Vagina (tissue), 2 donors: ENCODE measurements at regions not wholly inside any gene's neighbourhood (a gene's known extent, or its start where the extent isn't known, plus 50 kb on each side); places are given as distances from the start of the nearest gene placed in this dataset.

Source experiments
- DNase-seq, 2 donors: peaks; one replicate each; pipeline ENCODE4 v3.0.0-alpha.2; 2017; ENCODE audit errors: extremely low spot score in 2 of 2
- H3K27ac ChIP-seq: fragments of 200-600 bp; sonication (generic); one replicate; pipeline ENCODE4 v1.5.1; 2019
- H3K27me3 ChIP-seq: fragments of 200-600 bp; sonication (generic); one replicate; pipeline ENCODE4 v1.5.1; 2019
- H3K36me3 ChIP-seq, 2 donors: fragments of 200-600 bp; sonication (generic); one replicate each; pipeline ENCODE4 v1.5.1; 2017 to 2019
- H3K4me1 ChIP-seq: fragments of 200-600 bp; sonication (generic); one replicate; pipeline ENCODE4 v1.5.1; 2019
- H3K4me3 ChIP-seq, 2 donors: fragments of 200-600 bp; sonication (generic); 1 replicate in 1 of 2; 2 replicates in 1 of 2; pipeline ENCODE4 v1.5.1; 2016 to 2019
- H3K9me3 ChIP-seq: fragments of 200-600 bp; sonication (generic); one replicate; pipeline ENCODE4 v1.5.1; 2019
- CTCF ChIP-seq, 3 experiments: fragments of 450-650 bp in 2 of 3; fragments of 200-600 bp in 1 of 3; sonication (generic) in 1 of 3; IDR thresholded peaks; one replicate each; pipeline ENCODE4 v1.5.1; 2017 to 2019; ENCODE audit warnings: antibody characterized with exemption in 3 of 3, mild to moderate bottlenecking in 2 of 3, moderate library complexity in 2 of 3
- POLR2A ChIP-seq, 2 donors: fragments of 450-650 bp; IDR thresholded peaks; one replicate each; pipeline ENCODE4 v1.6.1; 2017; ENCODE audit warnings: antibody characterized with exemption in 2 of 2, mild to moderate bottlenecking in 2 of 2, moderate library complexity in 2 of 2
- POLR2AphosphoS5 ChIP-seq, 2 donors: sonication (generic); formaldehyde crosslinking; IDR thresholded peaks; one replicate each; pipeline ENCODE4 v1.9.0; 2017; ENCODE audit warnings: antibody characterized with exemption in 2 of 2, mild to moderate bottlenecking in 2 of 2, low read depth in 1 of 2; ENCODE audit not compliant: insufficient read depth in 1 of 2
- intact Hi-C: fragments of 100-400 bp; cut with DNase I; formaldehyde crosslinking; loops from one replicate; pipeline ENCODE4 v1.15.1; 2023

- no peak for DNase-seq
- TF ChIP-seq CTCF (IDR thresholded peaks at IDR 0.05), result no peak
- TF ChIP-seq POLR2AphosphoS5 (IDR thresholded peaks at IDR 0.05; ENCODE audit: insufficient read depth in 1 of 2, low read depth in 1 of 2), result no peak
- no peak for TF ChIP-seq POLR2A (IDR thresholded peaks at IDR 0.05)
- intact Hi-C loops, result no loop called here
Measured at GRCh38 chr10:65518379-65518778, 1407.5 kb upstream of the LRRTM3 start.

GRCh38 chr10:65528986-65529385, 1396.8 kb upstream of the LRRTM3 start:
- H3K27ac ChIP-seq, result no peak overlapping the region
- H3K9me3 ChIP-seq, result no peaks in the 10 kb centered on the region
- H3K4me1 ChIP-seq, result no peaks in the 10 kb centered on the region
- H3K27me3 ChIP-seq, result no peaks in the 10 kb centered on the region
- no peak overlapping the region for H3K4me3 ChIP-seq
- no peaks in the 10 kb centered on the region for H3K36me3 ChIP-seq
- TF ChIP-seq POLR2A (IDR thresholded peaks at IDR 0.05) (no peak), POLR2AphosphoS5 (IDR thresholded peaks at IDR 0.05; ENCODE audit: insufficient read depth in 1 of 2, low read depth in 1 of 2) (no peak), CTCF (IDR thresholded peaks at IDR 0.05) (no peak)
- DNase-seq, result no peak
- intact Hi-C loops, result no loop called here

More at GRCh38 chr10:65518379-65518778, 1407.5 kb upstream of the LRRTM3 start:
- H3K27ac ChIP-seq, result no peak overlapping the region
- no peaks in the 10 kb centered on the region for H3K4me1 ChIP-seq
- H3K27me3 ChIP-seq, result no peaks in the 10 kb centered on the region
- H3K36me3 ChIP-seq, result no peaks in the 10 kb centered on the region
- no peaks in the 10 kb centered on the region for H3K9me3 ChIP-seq
- H3K4me3 ChIP-seq, result no peak overlapping the region

GRCh38 chr10:65531545-65531944, 1394.3 kb upstream of the LRRTM3 start:
- Histone ChIP-seq H3K27me3 (no peaks in the 10 kb centered on the region), H3K4me1 (no peaks in the 10 kb centered on the region), H3K9me3 (no peaks in the 10 kb centered on the region), H3K36me3 (no peaks in the 10 kb centered on the region), H3K27ac (no peak overlapping the region), H3K4me3 (no peak overlapping the region)
- TF ChIP-seq POLR2AphosphoS5 (IDR thresholded peaks at IDR 0.05; ENCODE audit: insufficient read depth in 1 of 2, low read depth in 1 of 2) (no peak), POLR2A (IDR thresholded peaks at IDR 0.05) (no peak), CTCF (IDR thresholded peaks at IDR 0.05) (no peak)
- intact Hi-C loops, result no loop called here
- no peak for DNase-seq

GRCh38 chr10:65534771-65535170, 1391.1 kb upstream of the LRRTM3 start:
- intact Hi-C loops, result no loop called here
- no peak for TF ChIP-seq POLR2AphosphoS5 (IDR thresholded peaks at IDR 0.05; ENCODE audit: insufficient read depth in 1 of 2, low read depth in 1 of 2)
- no peak for TF ChIP-seq CTCF (IDR thresholded peaks at IDR 0.05)
- no peak for TF ChIP-seq POLR2A (IDR thresholded peaks at IDR 0.05)
- no peak for DNase-seq

GRCh38 chr10:65544756-65545155, 1381.1 kb upstream of the LRRTM3 start:
- intact Hi-C loops, result no loop called here
- Histone ChIP-seq H3K36me3 (no peaks in the 10 kb centered on the region), H3K4me3 (no peak overlapping the region), H3K27ac (no peak overlapping the region), H3K27me3 (no peaks in the 10 kb centered on the region), H3K4me1 (no peaks in the 10 kb centered on the region), H3K9me3 (no peaks in the 10 kb centered on the region)
- DNase-seq, result no peak
- TF ChIP-seq CTCF (IDR thresholded peaks at IDR 0.05) (no peak), POLR2AphosphoS5 (IDR thresholded peaks at IDR 0.05; ENCODE audit: insufficient read depth in 1 of 2, low read depth in 1 of 2) (no peak), POLR2A (IDR thresholded peaks at IDR 0.05) (no peak)

More at GRCh38 chr10:65534771-65535170, 1391.1 kb upstream of the LRRTM3 start:
- H3K27me3 ChIP-seq, result no peaks in the 10 kb centered on the region
- H3K27ac ChIP-seq, result no peak overlapping the region
- H3K9me3 ChIP-seq, result no peaks in the 10 kb centered on the region
- H3K4me1 ChIP-seq, result no peaks in the 10 kb centered on the region
- no peak overlapping the region for H3K4me3 ChIP-seq
- no peaks in the 10 kb centered on the region for H3K36me3 ChIP-seq
